Keratinocyte (primary cell): ENCODE measurements at regions not wholly inside any gene's neighbourhood (a gene's known extent, or its start where the extent isn't known, plus 50 kb on each side); places are given as distances from the start of the nearest gene placed in this dataset.
"Not testable (repeated sequence)": the region's sequence is repeated elsewhere in the genome, so short reads cannot be mapped to it uniquely, and the experiment has no call there.

Experiments
- DNase-seq: peaks from one replicate; pipeline ENCODE4 v3.0.0-alpha.2; 2011; ENCODE audit warnings: low read depth, missing footprints, low spot score
- FAIRE-seq: peaks from 2 replicates; lab custom pipeline; 2011; peaks lifted over from hg19 to GRCh38; lab: Jason Lieb, UNC
- H2AFZ ChIP-seq: 2 replicates; pipeline ENCODE4 v1.6.0; 2012; ENCODE audit warnings: low read length, control low read depth, inconsistent platforms; ENCODE audit not compliant: control insufficient read depth
- H3K27ac ChIP-seq: 2 replicates; pipeline ENCODE4 v1.5.1; 2011; ENCODE audit warnings: low read length; ENCODE audit not compliant: control insufficient read depth, insufficient read depth
- H3K27me3 ChIP-seq: 3 replicates; pipeline ENCODE4 v1.6.0; 2011; ENCODE audit warnings: low read length; ENCODE audit not compliant: control insufficient read depth, insufficient read depth; ENCODE audit errors: extremely low read depth
- H3K36me3 ChIP-seq, 2 experiments: 2 replicates in 1 of 2; 3 replicates in 1 of 2; pipeline ENCODE4 v1.5.1; 2011; ENCODE audit warnings: low read length in 2 of 2, mild to moderate bottlenecking in 1 of 2; ENCODE audit not compliant: control insufficient read depth in 2 of 2, insufficient read depth in 2 of 2; ENCODE audit errors: extremely low read depth in 1 of 2
- H3K4me1 ChIP-seq: 3 replicates; pipeline ENCODE4 v1.5.1; 2011; ENCODE audit warnings: low read length; ENCODE audit not compliant: control insufficient read depth, insufficient read depth; ENCODE audit errors: extremely low read depth
- H3K4me2 ChIP-seq: 3 replicates; pipeline ENCODE4 v1.6.0; 2011; ENCODE audit warnings: low read depth, low read length; ENCODE audit not compliant: control insufficient read depth, insufficient read depth; ENCODE audit errors: extremely low read depth
- H3K4me3 ChIP-seq, 3 experiments: fragments of 200-600 bp in 1 of 3; sonication (generic) in 1 of 3; 2 replicates in 2 of 3; 3 replicates in 1 of 3; pipeline ENCODE4 v1.5.1; 2011 to 2016; ENCODE audit warnings: low read length in 3 of 3, mild to moderate bottlenecking in 3 of 3, control low read depth in 2 of 3, inconsistent platforms in 1 of 3, low read depth in 1 of 3, mixed read lengths in 1 of 3, mixed run types in 1 of 3, moderate library complexity in 1 of 3; ENCODE audit not compliant: control insufficient read depth in 2 of 3, insufficient read depth in 2 of 3; ENCODE audit errors: extremely low read depth in 1 of 3
- H3K79me2 ChIP-seq: 2 replicates; pipeline ENCODE4 v1.6.0; 2012; ENCODE audit warnings: low read length; ENCODE audit not compliant: control insufficient read depth, insufficient read depth
- H3K9ac ChIP-seq: 3 replicates; pipeline ENCODE4 v1.6.0; 2011; ENCODE audit warnings: low read length; ENCODE audit not compliant: control insufficient read depth, insufficient read depth; ENCODE audit errors: extremely low read depth
- H3K9me1 ChIP-seq: 3 replicates; pipeline ENCODE4 v1.6.0; 2011; ENCODE audit warnings: low read length; ENCODE audit not compliant: control insufficient read depth, insufficient read depth; ENCODE audit errors: extremely low read depth
- H3K9me3 ChIP-seq: 2 replicates; pipeline ENCODE4 v1.5.1; 2012; ENCODE audit warnings: low read depth, low read length; ENCODE audit not compliant: control insufficient read depth
- H4K20me1 ChIP-seq: 3 replicates; pipeline ENCODE4 v1.6.0; 2011; ENCODE audit warnings: low read length; ENCODE audit not compliant: control insufficient read depth, insufficient read depth; ENCODE audit errors: extremely low read depth
- CTCF ChIP-seq, 3 experiments: IDR thresholded peaks in 1 of 3; conservative IDR thresholded peaks in 1 of 3; optimal IDR thresholded peaks in 1 of 3; 2 replicates in 2 of 3; 3 replicates in 1 of 3; pipeline versions ENCODE3 to v1.5.1; 2011; ENCODE audit warnings: low read length in 3 of 3, mild to moderate bottlenecking in 3 of 3, moderate library complexity in 2 of 3, control low read depth in 1 of 3, inconsistent platforms in 1 of 3; ENCODE audit not compliant: insufficient read depth in 2 of 3; ENCODE audit errors: extremely low read depth in 1 of 3
- EZH2 ChIP-seq: IDR thresholded peaks from one replicate; pipeline ENCODE4 v1.6.1; 2012; ENCODE audit warnings: inconsistent platforms, mild to moderate bottlenecking, low read length, moderate library complexity
- dilution Hi-C: fragments of 300-500 bp; cut with MboI; formaldehyde crosslinking; loops from one replicate; pipeline ENCODE4 v1.7.0; 2020; ENCODE audit warnings: low sequenced_read_pairs; ENCODE audit not compliant: extremely low pct_ligation_motif_present

DNA sequence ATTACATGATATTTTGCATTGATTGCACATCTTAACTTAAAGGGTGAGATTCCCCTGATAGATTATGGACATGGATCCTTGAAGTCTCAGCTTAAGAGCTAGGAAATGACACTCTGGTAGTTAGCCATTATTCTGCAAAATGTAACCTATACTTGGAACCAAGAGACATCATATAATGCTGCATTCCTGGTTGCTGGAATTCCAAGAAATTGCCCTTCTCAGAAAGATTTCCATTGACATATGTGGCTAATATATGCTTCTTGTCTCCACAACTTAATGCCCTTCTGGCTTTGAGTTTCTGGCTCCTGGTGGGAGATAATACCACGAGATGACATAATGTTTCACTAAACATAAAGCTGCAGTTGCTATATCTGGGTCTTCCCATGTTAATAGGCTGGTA, 204.4 kb upstream of the TRPC4 start:
- no peaks in the 10 kb centered on the region for H4K20me1 ChIP-seq
- dilution Hi-C loops: no loop called here
- H3K4me2 ChIP-seq: no peak overlapping the region
- H3K27ac ChIP-seq: no peak overlapping the region
- no peaks in the 10 kb centered on the region for H3K36me3 ChIP-seq
- TF ChIP-seq CTCF (optimal IDR thresholded peaks at IDR 0.05 in 1 of 3, IDR thresholded peaks at IDR 0.05 in 1 of 3, conservative IDR thresholded peaks at IDR 0.05 in 1 of 3; ENCODE audit: extremely low read depth in 1 of 3, insufficient read depth in 2 of 3, low read length in 3 of 3) (no peak), EZH2 (no peak)
- FAIRE-seq: no peak
- H2AFZ ChIP-seq: no peak overlapping the region
- H3K9ac ChIP-seq: no peak overlapping the region
- H3K9me1 ChIP-seq: no peaks in the 10 kb centered on the region
- H3K9me3 ChIP-seq: no peaks in the 10 kb centered on the region
- DNase-seq: no peak
- H3K27me3 ChIP-seq: no peaks in the 10 kb centered on the region
- H3K4me3 ChIP-seq: no peak overlapping the region
- H3K4me1 ChIP-seq: no peaks in the 10 kb centered on the region
- H3K79me2 ChIP-seq: no peaks in the 10 kb centered on the region

GRCh38 chr13:38072696-38073095, 203.1 kb upstream of the TRPC4 start:
- Histone ChIP-seq H3K79me2 (no peaks in the 10 kb centered on the region), H2AFZ (no peak overlapping the region), H3K9me3 (no peaks in the 10 kb centered on the region), H3K9ac (no peak overlapping the region), H3K4me1 (no peaks in the 10 kb centered on the region), H3K27ac (no peak overlapping the region), H3K4me3 (no peak overlapping the region), H4K20me1 (no peaks in the 10 kb centered on the region), H3K27me3 (no peaks in the 10 kb centered on the region), H3K9me1 (no peaks in the 10 kb centered on the region), H3K4me2 (no peak overlapping the region), H3K36me3 (no peaks in the 10 kb centered on the region)
- FAIRE-seq: no peak
- DNase-seq: no peak
- no peak for TF ChIP-seq CTCF (optimal IDR thresholded peaks at IDR 0.05 in 1 of 3, IDR thresholded peaks at IDR 0.05 in 1 of 3, conservative IDR thresholded peaks at IDR 0.05 in 1 of 3; ENCODE audit: extremely low read depth in 1 of 3, insufficient read depth in 2 of 3, low read length in 3 of 3)
- no peak for TF ChIP-seq EZH2
- dilution Hi-C loops: no loop called here

DNA sequence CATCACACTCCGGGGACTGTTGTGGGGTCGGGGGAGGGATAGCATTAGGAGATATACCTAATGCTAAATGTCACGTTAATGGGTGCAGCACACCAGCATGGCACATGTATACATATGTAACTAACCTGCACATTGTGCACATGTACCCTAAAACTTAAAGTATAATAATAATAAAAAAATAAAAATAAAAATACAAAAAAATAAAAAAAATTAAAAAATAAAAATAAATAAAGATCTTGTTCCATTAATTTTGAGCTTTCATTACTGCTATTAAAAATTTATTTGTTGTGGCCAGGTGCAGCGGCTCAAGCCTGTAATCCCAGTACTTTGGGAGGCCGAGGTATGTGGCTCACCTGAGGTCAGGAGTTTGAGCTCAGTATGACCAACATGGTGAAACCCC, 201.8 kb upstream of the TRPC4 start:
- H3K4me3 ChIP-seq, FAIRE-seq, H3K36me3 ChIP-seq, H3K4me1 ChIP-seq, H4K20me1 ChIP-seq, H3K27ac ChIP-seq, H3K9ac ChIP-seq, dilution Hi-C loops, H3K4me2 ChIP-seq, H3K27me3 ChIP-seq, H2AFZ ChIP-seq, H3K79me2 ChIP-seq, H3K9me1 ChIP-seq, DNase-seq, H3K9me3 ChIP-seq: not testable (repeated sequence)
